OCI-LY7 (cell line): ENCODE measurements at regions not wholly inside any gene's neighbourhood (a gene's known extent, or its start where the extent isn't known, plus 50 kb on each side); places are given as distances from the start of the nearest gene placed in this dataset.

Source experiments
- BruUV-seq: library from RNA; stranded (reverse); fragments of 400-500 nt; replicated peaks from 2 replicates; lab custom pipeline; 2021; lab: Mats Ljungman, UMichigan
- CTCF ChIA-PET: fragments of 300-600 bp; sonication (Branson Sonifier 250); formaldehyde crosslinking; loops from one replicate; lab custom pipeline; 2022; ENCODE audit warnings: antibody characterized with exemption; ENCODE audit not compliant: unreplicated experiment; lab: Charles Lee
- POLR2A ChIA-PET: fragments of 300-600 bp; sonication (Branson Sonifier 250); formaldehyde crosslinking; loops from one replicate; lab custom pipeline; 2022; ENCODE audit warnings: antibody characterized with exemption; lab: Charles Lee
- DNase-seq: peaks from one replicate; pipeline ENCODE4 v3.0.0-alpha.2; 2015; ENCODE audit warnings: low spot score
- H2AFZ ChIP-seq: fragments of 200-600 bp; sonication (generic), shearing (Covaris generic); 2 replicates; pipeline ENCODE4 v1.6.1; 2014; ENCODE audit warnings: mild to moderate bottlenecking, antibody characterized with exemption, low read length, moderate library complexity
- H3K27ac ChIP-seq: fragments of 200-600 bp; sonication (generic); 2 replicates; pipeline ENCODE4 v1.5.1; 2014; ENCODE audit warnings: mixed run types, low read depth, mild to moderate bottlenecking, moderate library complexity, low read length, inconsistent platforms; ENCODE audit not compliant: poor library complexity, severe bottlenecking
- H3K36me3 ChIP-seq: fragments of 200-600 bp; sonication (generic); 2 replicates; pipeline ENCODE4 v1.6.1; 2014; ENCODE audit warnings: mild to moderate bottlenecking, antibody characterized with exemption, low read length, moderate library complexity, mixed read lengths; ENCODE audit not compliant: insufficient read depth
- H3K4me1 ChIP-seq: fragments of 200-600 bp; sonication (generic); 2 replicates; pipeline ENCODE4 v1.5.1; 2014; ENCODE audit warnings: mild to moderate bottlenecking, low read length; ENCODE audit not compliant: insufficient read depth, poor library complexity, severe bottlenecking
- H3K4me2 ChIP-seq: fragments of 200-600 bp; sonication (generic); 2 replicates; pipeline ENCODE4 v1.6.1; 2014; ENCODE audit warnings: mild to moderate bottlenecking, low read length
- H3K4me3 ChIP-seq: fragments of 200-600 bp; sonication (generic); 2 replicates; pipeline ENCODE4 v1.5.1; 2014; ENCODE audit warnings: mild to moderate bottlenecking, low read depth, low read length; ENCODE audit not compliant: poor library complexity, severe bottlenecking
- H3K79me2 ChIP-seq: fragments of 200-600 bp; sonication (generic); 2 replicates; pipeline ENCODE4 v1.6.1; 2016; ENCODE audit warnings: low read depth, mild to moderate bottlenecking, low read length, moderate library complexity, mixed read lengths; ENCODE audit not compliant: insufficient read depth
- H3K9me2 ChIP-seq: fragments of 200-600 bp; sonication (generic); 2 replicates; pipeline ENCODE4 v1.6.1; 2016; ENCODE audit warnings: mild to moderate bottlenecking, low read length, mixed read lengths; ENCODE audit not compliant: insufficient read depth
- H3K9me3 ChIP-seq: fragments of 200-600 bp; sonication (generic); 2 replicates; pipeline ENCODE4 v1.6.1; 2014; ENCODE audit warnings: mild to moderate bottlenecking, mixed run types, low read length, mixed read lengths
- H4K20me1 ChIP-seq: fragments of 200-600 bp; sonication (generic); 2 replicates; pipeline ENCODE4 v1.6.1; 2014; ENCODE audit warnings: mild to moderate bottlenecking, antibody characterized with exemption, low read length, moderate library complexity, mixed read lengths; ENCODE audit not compliant: insufficient read depth
- CTCF ChIP-seq: fragments of 200-600 bp; sonication (generic); conservative IDR thresholded peaks from 2 replicates; pipeline ENCODE4 v1.5.1; 2014; ENCODE audit warnings: mild to moderate bottlenecking, antibody characterized with exemption, low read length, moderate library complexity, mixed read lengths
- EZH2phosphoT487 ChIP-seq: fragments of 200-600 bp; sonication (generic); IDR thresholded peaks from 2 replicates; pipeline ENCODE4 v1.6.1; 2018; ENCODE audit warnings: low read depth, borderline replicate concordance, mild to moderate bottlenecking, mixed run types, antibody characterized with exemption, low read length, moderate library complexity, mixed read lengths
- intact Hi-C: fragments of 100-400 bp; cut with micrococcal nuclease; formaldehyde crosslinking; loops from one replicate; pipeline ENCODE4 v1.10.0; 2022; ENCODE audit not compliant: unreplicated experiment

DNA sequence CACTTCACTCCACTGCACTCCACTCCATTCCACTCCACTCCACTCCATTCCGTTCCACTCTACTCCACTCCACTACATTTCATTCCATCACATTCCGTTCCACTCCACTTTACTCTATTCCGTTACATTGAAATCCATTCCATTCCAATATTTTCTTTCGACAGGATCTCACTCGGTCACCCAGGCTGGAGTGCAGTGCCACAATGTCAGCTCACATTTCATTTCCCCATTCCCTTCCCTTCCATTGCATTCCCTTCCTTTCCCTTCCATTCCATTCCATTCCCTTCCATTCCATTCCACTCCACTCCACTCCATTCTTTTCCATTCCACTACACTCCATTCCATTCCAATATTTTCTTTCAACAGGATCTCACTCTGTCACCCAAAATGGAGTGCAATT lies 1407.6 kb upstream of the USP9Y start:
- CTCF ChIA-PET = no interaction called here
- DNase-seq = no peak
- Histone ChIP-seq H3K4me3 (no peak overlapping the region), H3K4me1 (no peaks in the 10 kb centered on the region), H3K79me2 (no peaks in the 10 kb centered on the region), H3K9me3 (no peaks in the 10 kb centered on the region), H2AFZ (no peak overlapping the region), H3K4me2 (no peak overlapping the region), H3K9me2 (no peaks in the 10 kb centered on the region), H3K27ac (no peak overlapping the region), H4K20me1 (no peaks in the 10 kb centered on the region), H3K36me3 (no peaks in the 10 kb centered on the region)
- BruUV-seq = no TSS peak
- intact Hi-C loops = no loop called here
- POLR2A ChIA-PET = no interaction called here
- no peak for TF ChIP-seq EZH2phosphoT487
- no peak for TF ChIP-seq CTCF

DNA sequence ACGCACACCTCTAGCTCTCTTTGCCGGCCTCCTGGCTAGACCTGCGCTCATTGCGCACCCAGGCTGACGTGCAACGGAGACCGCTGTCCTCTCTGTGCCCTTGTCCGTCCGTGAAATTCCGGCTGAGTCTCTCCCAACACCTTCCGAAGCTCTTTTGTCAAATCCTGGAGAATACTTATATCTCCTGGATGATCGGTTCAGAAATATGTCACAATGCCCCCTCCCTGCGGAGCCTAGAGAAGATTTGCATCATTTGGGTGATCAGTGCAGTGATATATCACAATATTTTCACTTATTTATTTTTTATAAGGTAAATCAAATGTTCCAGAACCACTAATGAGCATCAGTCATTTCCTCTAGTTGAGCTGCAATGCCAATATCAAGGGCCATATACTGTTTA lies 1366.9 kb upstream of the USP9Y start:
- no peaks in the 10 kb centered on the region for H3K36me3 ChIP-seq
- no peak for TF ChIP-seq CTCF
- no peak for TF ChIP-seq EZH2phosphoT487
- no peaks in the 10 kb centered on the region for H3K9me2 ChIP-seq
- intact Hi-C loops = no loop called here
- H2AFZ ChIP-seq = no peak overlapping the region
- peak; percentile 1 for DNase-seq
- no peak overlapping the region for H3K27ac ChIP-seq
- H3K9me3 ChIP-seq = no peaks in the 10 kb centered on the region
- no peak overlapping the region for H3K4me2 ChIP-seq
- POLR2A ChIA-PET = no interaction called here
- no TSS peak for BruUV-seq
- H4K20me1 ChIP-seq = no peaks in the 10 kb centered on the region
- H3K4me1 ChIP-seq = no peaks in the 10 kb centered on the region
- H3K79me2 ChIP-seq = no peaks in the 10 kb centered on the region
- no peak overlapping the region for H3K4me3 ChIP-seq
- CTCF ChIA-PET = no interaction called here
